ENCODE measurements at regions not wholly inside any gene's neighbourhood (a gene's known extent, or its start where the extent isn't known, plus 50 kb on each side); places are given as distances from the start of the nearest gene placed in this dataset.

DNA sequence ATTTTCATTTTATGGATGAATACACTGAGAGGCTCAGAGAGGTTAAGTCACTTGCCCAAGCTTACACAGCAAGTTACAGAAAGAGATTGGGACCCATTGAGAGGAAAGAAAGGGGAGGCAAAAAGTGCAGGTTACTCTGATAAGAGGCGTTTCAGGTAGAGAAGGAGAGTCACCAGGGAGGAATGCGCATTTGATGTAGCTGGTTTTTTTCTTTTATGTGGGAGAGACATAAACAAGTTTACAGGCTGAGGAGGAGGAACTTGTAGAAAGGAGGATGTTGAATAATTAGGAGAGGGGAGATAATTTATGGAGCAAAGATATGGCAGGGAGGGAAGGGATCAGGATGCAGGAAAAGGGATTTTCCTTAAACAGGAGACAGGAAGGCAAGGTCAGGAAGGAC is 297.0 kb downstream of the PCNX1 start:
- Histone ChIP-seq H3K27me3 (ENCODE audit: insufficient read depth, low read depth) (no peaks in the 10 kb centered on the region), H4K20me1 (ENCODE audit: insufficient read depth) (no peaks in the 10 kb centered on the region)

DNA sequence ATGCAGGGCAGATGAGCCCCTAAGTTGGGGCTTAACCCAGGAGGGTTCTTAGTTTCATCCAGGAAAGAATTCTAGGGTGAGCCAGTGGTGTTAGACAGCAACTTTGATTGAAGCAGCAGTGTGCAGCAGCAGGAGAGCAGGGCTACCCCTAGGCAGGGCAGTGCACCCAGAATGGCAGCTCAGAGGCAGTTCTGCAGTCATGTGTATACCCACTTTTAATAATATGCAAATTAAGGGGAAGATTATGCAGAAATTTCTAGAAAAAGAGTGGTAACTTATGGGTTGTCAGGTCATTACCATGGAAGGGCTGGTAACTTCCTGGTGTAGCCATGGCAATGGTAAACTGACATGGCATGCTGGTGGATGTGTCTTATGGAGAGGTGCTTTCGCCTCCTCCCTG is 297.5 kb downstream of the PCNX1 start:
- Histone ChIP-seq H3K4me1 (ENCODE audit: low read depth, poor library complexity, severe bottlenecking) (no peaks in the 10 kb centered on the region), H3K27ac (no peak overlapping the region), H2AFZ (ENCODE audit: low read depth) (no peak overlapping the region), H3K27me3 (ENCODE audit: insufficient read depth, low read depth) (no peaks in the 10 kb centered on the region), H3K79me2 (ENCODE audit: insufficient read depth, low read depth) (no peaks in the 10 kb centered on the region), H4K20me1 (ENCODE audit: insufficient read depth) (no peaks in the 10 kb centered on the region), H3K4me3 (IDR thresholded peaks at IDR 0.05; ENCODE audit: insufficient read depth, low read depth, low read length) (no peak overlapping the region), H3K9ac (no peak overlapping the region), H3K36me3 (ENCODE audit: insufficient read depth) (no peaks in the 10 kb centered on the region), H3K4me2 (no peak overlapping the region)
- TF ChIP-seq, protein P1, sequence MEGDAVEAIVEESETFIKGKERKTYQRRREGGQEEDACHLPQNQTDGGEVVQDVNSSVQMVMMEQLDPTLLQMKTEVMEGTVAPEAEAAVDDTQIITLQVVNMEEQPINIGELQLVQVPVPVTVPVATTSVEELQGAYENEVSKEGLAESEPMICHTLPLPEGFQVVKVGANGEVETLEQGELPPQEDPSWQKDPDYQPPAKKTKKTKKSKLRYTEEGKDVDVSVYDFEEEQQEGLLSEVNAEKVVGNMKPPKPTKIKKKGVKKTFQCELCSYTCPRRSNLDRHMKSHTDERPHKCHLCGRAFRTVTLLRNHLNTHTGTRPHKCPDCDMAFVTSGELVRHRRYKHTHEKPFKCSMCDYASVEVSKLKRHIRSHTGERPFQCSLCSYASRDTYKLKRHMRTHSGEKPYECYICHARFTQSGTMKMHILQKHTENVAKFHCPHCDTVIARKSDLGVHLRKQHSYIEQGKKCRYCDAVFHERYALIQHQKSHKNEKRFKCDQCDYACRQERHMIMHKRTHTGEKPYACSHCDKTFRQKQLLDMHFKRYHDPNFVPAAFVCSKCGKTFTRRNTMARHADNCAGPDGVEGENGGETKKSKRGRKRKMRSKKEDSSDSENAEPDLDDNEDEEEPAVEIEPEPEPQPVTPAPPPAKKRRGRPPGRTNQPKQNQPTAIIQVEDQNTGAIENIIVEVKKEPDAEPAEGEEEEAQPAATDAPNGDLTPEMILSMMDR (conservative IDR thresholded peaks at IDR 0.05; ENCODE audit: low read depth, low read length), result no peak

More for the DNA sequence above, 297.0 kb downstream of the PCNX1 start:
- no peak overlapping the region for H3K27ac ChIP-seq
- no peak overlapping the region for H3K4me3 ChIP-seq (IDR thresholded peaks at IDR 0.05; ENCODE audit: insufficient read depth, low read depth, low read length)
- H3K9ac ChIP-seq, result no peak overlapping the region
- TF ChIP-seq, protein P1 (conservative IDR thresholded peaks at IDR 0.05; ENCODE audit: low read depth, low read length), result no peak
- H2AFZ ChIP-seq (ENCODE audit: low read depth), result no peak overlapping the region
- H3K4me2 ChIP-seq, result no peak overlapping the region
- H3K36me3 ChIP-seq (ENCODE audit: insufficient read depth), result no peaks in the 10 kb centered on the region
- H3K79me2 ChIP-seq (ENCODE audit: insufficient read depth, low read depth), result no peaks in the 10 kb centered on the region
- no peaks in the 10 kb centered on the region for H3K4me1 ChIP-seq (ENCODE audit: low read depth, poor library complexity, severe bottlenecking)

DNA sequence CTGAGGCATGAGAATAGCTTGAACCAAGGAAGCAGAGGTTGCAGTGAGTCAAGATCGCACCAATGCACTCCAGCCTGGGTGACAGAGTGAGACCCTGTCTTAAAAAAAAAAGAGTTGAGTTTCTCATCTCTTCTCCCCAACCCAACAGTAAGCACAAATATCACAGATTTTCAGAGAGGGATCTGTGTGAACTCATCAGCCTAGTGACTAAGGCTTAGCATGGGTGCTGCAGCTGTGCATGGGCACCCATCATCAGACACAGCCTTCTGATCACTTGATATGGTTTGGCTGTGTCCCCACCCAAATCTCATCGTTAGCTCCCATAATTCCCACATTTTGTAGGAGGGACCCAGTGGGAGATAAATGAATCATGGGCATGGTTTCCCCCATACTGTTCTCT is 298.9 kb downstream of the PCNX1 start:
- H3K4me2 ChIP-seq, result no peak overlapping the region
- no peak overlapping the region for H2AFZ ChIP-seq (ENCODE audit: low read depth)
- TF ChIP-seq, protein P1 (conservative IDR thresholded peaks at IDR 0.05; ENCODE audit: low read depth, low read length), result no peak
- no peaks in the 10 kb centered on the region for H3K4me1 ChIP-seq (ENCODE audit: low read depth, poor library complexity, severe bottlenecking)
- H3K9ac ChIP-seq, result no peak overlapping the region
- H4K20me1 ChIP-seq (ENCODE audit: insufficient read depth), result no peaks in the 10 kb centered on the region
- no peaks in the 10 kb centered on the region for H3K27me3 ChIP-seq (ENCODE audit: insufficient read depth, low read depth)
- no peak overlapping the region for H3K4me3 ChIP-seq (IDR thresholded peaks at IDR 0.05; ENCODE audit: insufficient read depth, low read depth, low read length)
- H3K27ac ChIP-seq, result no peak overlapping the region
- no peaks in the 10 kb centered on the region for H3K36me3 ChIP-seq (ENCODE audit: insufficient read depth)
- H3K79me2 ChIP-seq (ENCODE audit: insufficient read depth, low read depth), result no peaks in the 10 kb centered on the region

DNA sequence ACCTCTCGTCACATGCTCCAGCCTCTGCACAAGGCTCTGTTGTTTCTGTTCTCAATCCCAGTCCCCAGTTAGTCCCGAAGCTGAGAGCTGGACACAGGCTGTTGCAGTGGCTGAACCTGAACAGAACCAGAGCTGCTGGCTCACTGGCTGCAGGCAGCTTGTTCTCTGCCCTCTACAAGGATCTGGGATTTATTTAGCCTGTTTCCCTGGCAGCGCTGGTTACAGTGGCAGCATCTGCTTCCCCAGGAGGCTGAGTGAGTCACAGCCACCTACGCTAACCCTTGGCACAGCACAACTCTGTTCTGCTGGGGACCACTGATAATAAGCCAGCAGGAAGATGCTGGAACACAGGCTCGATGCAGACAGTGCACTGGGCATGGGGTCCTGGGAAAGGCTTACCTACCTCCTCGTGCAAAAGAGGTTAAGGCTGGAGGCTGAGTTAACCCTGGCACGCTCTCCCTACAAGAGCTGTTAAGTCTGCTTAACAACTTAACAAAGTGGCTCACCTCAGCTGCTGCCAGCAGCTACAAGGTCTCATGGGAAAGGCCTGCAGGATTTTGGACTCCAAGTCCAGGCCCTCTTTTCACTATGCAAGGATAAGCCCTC is 299.6 kb downstream of the PCNX1 start:
- Histone ChIP-seq H3K9ac (no peak overlapping the region), H2AFZ (ENCODE audit: low read depth) (no peak overlapping the region), H3K79me2 (ENCODE audit: insufficient read depth, low read depth) (no peaks in the 10 kb centered on the region), H3K4me3 (IDR thresholded peaks at IDR 0.05; ENCODE audit: insufficient read depth, low read depth, low read length) (no peak overlapping the region), H3K4me1 (ENCODE audit: low read depth, poor library complexity, severe bottlenecking) (no peaks in the 10 kb centered on the region), H3K27ac (no peak overlapping the region), H3K27me3 (ENCODE audit: insufficient read depth, low read depth) (no peaks in the 10 kb centered on the region), H3K4me2 (no peak overlapping the region), H4K20me1 (ENCODE audit: insufficient read depth) (no peaks in the 10 kb centered on the region), H3K36me3 (ENCODE audit: insufficient read depth) (no peaks in the 10 kb centered on the region)
- TF ChIP-seq, protein P1 (conservative IDR thresholded peaks at IDR 0.05; ENCODE audit: low read depth, low read length), result no peak
